ENCODE measurements at regions not wholly inside any gene's neighbourhood (a gene's known extent, or its start where the extent isn't known, plus 50 kb on each side); places are given as distances from the start of the nearest gene placed in this dataset.

DNA sequence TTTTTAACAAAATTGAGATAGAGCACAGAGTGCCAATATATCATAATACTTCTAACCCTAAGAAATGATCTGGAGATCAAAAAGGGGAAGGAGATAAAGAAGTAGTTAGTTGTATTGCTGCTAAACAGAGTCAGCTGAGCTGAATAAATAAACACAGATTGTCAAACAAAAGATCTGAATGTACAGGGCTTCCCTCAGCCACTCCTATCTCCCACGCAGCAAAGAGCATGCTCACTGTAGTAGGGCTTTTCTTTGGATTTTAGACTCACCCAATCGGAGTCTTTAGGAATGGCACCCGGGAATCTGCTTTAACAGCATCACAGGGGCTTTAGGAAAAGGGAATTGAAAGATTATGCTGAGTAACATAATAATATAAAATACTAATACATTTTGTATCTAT, 222.2 kb upstream of the STXBP5 start (continued):
- TF ChIP-seq KDM6A (CRISPR knock-in tag; IDR thresholded peaks at IDR 0.05; ENCODE audit: low read depth) (0 out of 2 replicates have a peak, but pooled peaks have one; percentile 19), TCF7 (IDR thresholded peaks at IDR 0.05; ENCODE audit: low read depth) (peak; percentile 39; the same call in 1 of the 2 replicates), KLF6 (CRISPR knock-in tag; IDR thresholded peaks at IDR 0.05) (0 out of 2 replicates have a peak, but pooled peaks have one; percentile 12), HMG20A (CRISPR knock-in tag; IDR thresholded peaks at IDR 0.05; ENCODE audit: borderline replicate concordance) (peak; percentile 70), FOXO1 (CRISPR knock-in tag; IDR thresholded peaks at IDR 0.05) (no peak), FIP1L1 (IDR thresholded peaks at IDR 0.05; ENCODE audit: borderline replicate concordance, insufficient read depth, low read depth, low read length) (no peak), NFKBIZ (CRISPR knock-in tag; IDR thresholded peaks at IDR 0.05) (0 out of 2 replicates have a peak, but pooled peaks have one; percentile 38), SAP130 (CRISPR knock-in tag; IDR thresholded peaks at IDR 0.05; ENCODE audit: low read depth) (peak; percentile 62), KDM2A (CRISPR knock-in tag; IDR thresholded peaks at IDR 0.05; ENCODE audit: borderline replicate concordance, low read depth) (no peak), ELF3 (CRISPR knock-in tag; IDR thresholded peaks at IDR 0.05) (0 out of 2 replicates have a peak, but pooled peaks have one; percentile 17), ZKSCAN5 (CRISPR knock-in tag; IDR thresholded peaks at IDR 0.05) (no peak), SOX13 (IDR thresholded peaks at IDR 0.05) (no peak), SOX13 (CRISPR knock-in tag; conservative IDR thresholded peaks at IDR 0.05 in 1 of 2, IDR thresholded peaks at IDR 0.05 in 1 of 2) (peak in 1 of 2 experiments; percentile 91; a peak in 2 of 4 replicates), HHEX (CRISPR knock-in tag; IDR thresholded peaks at IDR 0.05) (no peak), FOXJ3 (CRISPR knock-in tag; IDR thresholded peaks at IDR 0.05; ENCODE audit: borderline replicate concordance) (peak; percentile 78; the same call in 1 of the 2 replicates), FOXP1 (IDR thresholded peaks at IDR 0.05) (peak; percentile 30; the same call in 1 of the 2 replicates), FOXP1 (CRISPR knock-in tag; IDR thresholded peaks at IDR 0.05) (peak; percentile 93), KDM3A (CRISPR knock-in tag; IDR thresholded peaks at IDR 0.05; ENCODE audit: low read depth) (0 out of 2 replicates have a peak, but pooled peaks have one; percentile 33), BCL6 (CRISPR knock-in tag; IDR thresholded peaks at IDR 0.05) (peak; percentile 62)
- TF ChIP-seq, protein P1, sequence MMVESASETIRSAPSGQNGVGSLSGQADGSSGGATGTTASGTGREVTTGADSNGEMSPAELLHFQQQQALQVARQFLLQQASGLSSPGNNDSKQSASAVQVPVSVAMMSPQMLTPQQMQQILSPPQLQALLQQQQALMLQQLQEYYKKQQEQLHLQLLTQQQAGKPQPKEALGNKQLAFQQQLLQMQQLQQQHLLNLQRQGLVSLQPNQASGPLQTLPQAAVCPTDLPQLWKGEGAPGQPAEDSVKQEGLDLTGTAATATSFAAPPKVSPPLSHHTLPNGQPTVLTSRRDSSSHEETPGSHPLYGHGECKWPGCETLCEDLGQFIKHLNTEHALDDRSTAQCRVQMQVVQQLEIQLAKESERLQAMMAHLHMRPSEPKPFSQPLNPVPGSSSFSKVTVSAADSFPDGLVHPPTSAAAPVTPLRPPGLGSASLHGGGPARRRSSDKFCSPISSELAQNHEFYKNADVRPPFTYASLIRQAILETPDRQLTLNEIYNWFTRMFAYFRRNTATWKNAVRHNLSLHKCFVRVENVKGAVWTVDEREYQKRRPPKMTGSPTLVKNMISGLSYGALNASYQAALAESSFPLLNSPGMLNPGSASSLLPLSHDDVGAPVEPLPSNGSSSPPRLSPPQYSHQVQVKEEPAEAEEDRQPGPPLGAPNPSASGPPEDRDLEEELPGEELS (CRISPR knock-in tag; IDR thresholded peaks at IDR 0.05), result peak; percentile 87
